ENCODE measurements at regions not wholly inside any gene's neighbourhood (a gene's known extent, or its start where the extent isn't known, plus 50 kb on each side); places are given as distances from the start of the nearest gene placed in this dataset.
"Not testable (repeated sequence)": the region's sequence is repeated elsewhere in the genome, so short reads cannot be mapped to it uniquely, and the experiment has no call there.

DNA sequence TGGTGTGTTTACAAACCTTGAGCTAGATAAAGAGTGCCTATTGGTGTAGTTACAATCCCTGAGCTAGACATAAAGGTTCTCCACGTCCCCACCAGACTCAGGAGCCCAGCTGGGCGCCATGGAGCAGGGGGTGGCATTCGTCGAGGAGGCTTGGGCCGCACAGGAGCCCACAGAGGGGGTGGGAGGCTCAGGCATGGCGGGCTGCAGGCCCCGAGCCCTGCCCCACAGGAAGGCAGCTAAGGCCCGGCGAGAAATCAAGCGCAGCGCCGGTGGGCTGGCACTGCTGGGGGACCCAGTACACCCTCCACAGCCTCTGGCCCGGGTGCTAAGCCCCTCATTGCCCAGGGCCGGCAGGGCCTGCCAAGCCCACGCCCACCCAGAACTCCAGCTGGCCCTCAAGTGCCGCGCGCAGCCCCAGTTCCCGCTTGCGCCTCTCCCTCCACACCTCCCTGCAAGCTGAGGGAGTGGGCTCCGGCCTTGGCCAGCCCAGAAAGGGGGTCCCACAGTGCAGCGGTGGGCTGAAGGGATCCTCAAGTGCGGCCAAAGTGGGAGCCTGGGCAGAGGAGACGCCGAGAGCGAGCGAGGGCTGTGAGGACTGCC lies 562.1 kb upstream of the LUZP2 start:
- not testable (repeated sequence) for ATAC-seq

GRCh38 chr11:23942117-23942815 lies 554.6 kb upstream of the LUZP2 start:
- ATAC-seq, result not testable (repeated sequence)

GRCh38 chr11:23944923-23945322 lies 551.9 kb upstream of the LUZP2 start:
- ATAC-seq, result no peak
- TF ChIP-seq TCF4 (CRISPR knock-in tag; IDR thresholded peaks at IDR 0.05; ENCODE audit: borderline replicate concordance) (no peak), ZFP30 (CRISPR knock-in tag; IDR thresholded peaks at IDR 0.05) (no peak), BACH2 (CRISPR knock-in tag; IDR thresholded peaks at IDR 0.05; ENCODE audit: borderline replicate concordance) (no peak), ESRRG (CRISPR knock-in tag; IDR thresholded peaks at IDR 0.05) (no peak), PPARA (CRISPR knock-in tag; IDR thresholded peaks at IDR 0.05; ENCODE audit: borderline replicate concordance) (no peak), ZNF565 (CRISPR knock-in tag; conservative IDR thresholded peaks at IDR 0.05; ENCODE audit: low read depth) (no peak)

GRCh38 chr11:23947883-23948282 lies 549.0 kb upstream of the LUZP2 start:
- TF ChIP-seq, protein P1, sequence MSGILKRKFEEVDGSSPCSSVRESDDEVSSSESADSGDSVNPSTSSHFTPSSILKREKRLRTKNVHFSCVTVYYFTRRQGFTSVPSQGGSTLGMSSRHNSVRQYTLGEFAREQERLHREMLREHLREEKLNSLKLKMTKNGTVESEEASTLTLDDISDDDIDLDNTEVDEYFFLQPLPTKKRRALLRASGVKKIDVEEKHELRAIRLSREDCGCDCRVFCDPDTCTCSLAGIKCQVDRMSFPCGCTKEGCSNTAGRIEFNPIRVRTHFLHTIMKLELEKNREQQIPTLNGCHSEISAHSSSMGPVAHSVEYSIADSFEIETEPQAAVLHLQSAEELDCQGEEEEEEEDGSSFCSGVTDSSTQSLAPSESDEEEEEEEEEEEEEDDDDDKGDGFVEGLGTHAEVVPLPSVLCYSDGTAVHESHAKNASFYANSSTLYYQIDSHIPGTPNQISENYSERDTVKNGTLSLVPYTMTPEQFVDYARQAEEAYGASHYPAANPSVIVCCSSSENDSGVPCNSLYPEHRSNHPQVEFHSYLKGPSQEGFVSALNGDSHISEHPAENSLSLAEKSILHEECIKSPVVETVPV (CRISPR knock-in tag; IDR thresholded peaks at IDR 0.05), result no peak
- TF ChIP-seq SNAI2 (CRISPR knock-in tag; IDR thresholded peaks at IDR 0.05), result no peak
- TF ChIP-seq, protein P2, sequence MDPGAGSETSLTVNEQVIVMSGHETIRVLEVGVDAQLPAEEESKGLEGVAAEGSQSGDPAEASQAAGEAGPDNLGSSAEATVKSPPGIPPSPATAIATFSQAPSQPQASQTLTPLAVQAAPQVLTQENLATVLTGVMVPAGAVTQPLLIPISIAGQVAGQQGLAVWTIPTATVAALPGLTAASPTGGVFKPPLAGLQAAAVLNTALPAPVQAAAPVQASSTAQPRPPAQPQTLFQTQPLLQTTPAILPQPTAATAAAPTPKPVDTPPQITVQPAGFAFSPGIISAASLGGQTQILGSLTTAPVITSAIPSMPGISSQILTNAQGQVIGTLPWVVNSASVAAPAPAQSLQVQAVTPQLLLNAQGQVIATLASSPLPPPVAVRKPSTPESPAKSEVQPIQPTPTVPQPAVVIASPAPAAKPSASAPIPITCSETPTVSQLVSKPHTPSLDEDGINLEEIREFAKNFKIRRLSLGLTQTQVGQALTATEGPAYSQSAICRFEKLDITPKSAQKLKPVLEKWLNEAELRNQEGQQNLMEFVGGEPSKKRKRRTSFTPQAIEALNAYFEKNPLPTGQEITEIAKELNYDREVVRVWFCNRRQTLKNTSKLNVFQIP (CRISPR knock-in tag; IDR thresholded peaks at IDR 0.05; ENCODE audit: borderline replicate concordance, low read depth), result no peak
- TF ChIP-seq ISL1 (CRISPR knock-in tag; IDR thresholded peaks at IDR 0.05), result no peak
- TF ChIP-seq ARNTL (CRISPR knock-in tag; IDR thresholded peaks at IDR 0.05; ENCODE audit: borderline replicate concordance, low read depth), result no peak
- TF ChIP-seq TCF4 (CRISPR knock-in tag; IDR thresholded peaks at IDR 0.05; ENCODE audit: borderline replicate concordance), result no peak
- TF ChIP-seq, protein P3, sequence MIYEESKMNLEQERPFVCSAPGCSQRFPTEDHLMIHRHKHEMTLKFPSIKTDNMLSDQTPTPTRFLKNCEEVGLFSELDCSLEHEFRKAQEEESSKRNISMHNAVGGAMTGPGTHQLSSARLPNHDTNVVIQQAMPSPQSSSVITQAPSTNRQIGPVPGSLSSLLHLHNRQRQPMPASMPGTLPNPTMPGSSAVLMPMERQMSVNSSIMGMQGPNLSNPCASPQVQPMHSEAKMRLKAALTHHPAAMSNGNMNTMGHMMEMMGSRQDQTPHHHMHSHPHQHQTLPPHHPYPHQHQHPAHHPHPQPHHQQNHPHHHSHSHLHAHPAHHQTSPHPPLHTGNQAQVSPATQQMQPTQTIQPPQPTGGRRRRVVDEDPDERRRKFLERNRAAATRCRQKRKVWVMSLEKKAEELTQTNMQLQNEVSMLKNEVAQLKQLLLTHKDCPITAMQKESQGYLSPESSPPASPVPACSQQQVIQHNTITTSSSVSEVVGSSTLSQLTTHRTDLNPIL (CRISPR knock-in tag; IDR thresholded peaks at IDR 0.05; ENCODE audit: low read depth), result no peak
- TF ChIP-seq BACH2 (CRISPR knock-in tag; IDR thresholded peaks at IDR 0.05; ENCODE audit: borderline replicate concordance), result no peak
- no peak for ATAC-seq

DNA sequence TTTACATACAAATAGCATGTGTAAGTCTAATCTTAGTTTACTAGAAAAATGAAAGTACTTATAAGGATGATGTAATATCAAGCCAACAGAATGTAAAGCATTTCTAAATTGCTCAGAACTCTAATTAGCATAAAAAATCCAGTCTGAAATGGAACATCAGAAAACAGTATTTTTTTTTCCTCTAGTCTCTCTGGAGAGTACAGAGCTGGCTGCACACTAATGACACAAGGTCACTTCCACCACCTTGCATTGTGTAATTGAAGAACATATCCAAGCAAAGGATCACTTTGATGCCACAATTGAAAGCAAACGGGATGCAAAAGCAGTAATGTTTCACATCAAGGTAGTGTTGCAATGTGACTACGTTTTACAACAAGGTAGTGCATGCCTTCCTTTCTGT lies 548.0 kb upstream of the LUZP2 start:
- ATAC-seq, result no peak
- no peak for TF ChIP-seq PPARA (CRISPR knock-in tag; IDR thresholded peaks at IDR 0.05; ENCODE audit: borderline replicate concordance)
- TF ChIP-seq GLIS3 (CRISPR knock-in tag; IDR thresholded peaks at IDR 0.05), result no peak
- no peak for TF ChIP-seq SNAI2 (CRISPR knock-in tag; IDR thresholded peaks at IDR 0.05)
- TF ChIP-seq OSR1 (CRISPR knock-in tag; IDR thresholded peaks at IDR 0.05), result no peak
- TF ChIP-seq, protein P2 (CRISPR knock-in tag; IDR thresholded peaks at IDR 0.05; ENCODE audit: borderline replicate concordance, low read depth), result no peak
- TF ChIP-seq, protein P4, sequence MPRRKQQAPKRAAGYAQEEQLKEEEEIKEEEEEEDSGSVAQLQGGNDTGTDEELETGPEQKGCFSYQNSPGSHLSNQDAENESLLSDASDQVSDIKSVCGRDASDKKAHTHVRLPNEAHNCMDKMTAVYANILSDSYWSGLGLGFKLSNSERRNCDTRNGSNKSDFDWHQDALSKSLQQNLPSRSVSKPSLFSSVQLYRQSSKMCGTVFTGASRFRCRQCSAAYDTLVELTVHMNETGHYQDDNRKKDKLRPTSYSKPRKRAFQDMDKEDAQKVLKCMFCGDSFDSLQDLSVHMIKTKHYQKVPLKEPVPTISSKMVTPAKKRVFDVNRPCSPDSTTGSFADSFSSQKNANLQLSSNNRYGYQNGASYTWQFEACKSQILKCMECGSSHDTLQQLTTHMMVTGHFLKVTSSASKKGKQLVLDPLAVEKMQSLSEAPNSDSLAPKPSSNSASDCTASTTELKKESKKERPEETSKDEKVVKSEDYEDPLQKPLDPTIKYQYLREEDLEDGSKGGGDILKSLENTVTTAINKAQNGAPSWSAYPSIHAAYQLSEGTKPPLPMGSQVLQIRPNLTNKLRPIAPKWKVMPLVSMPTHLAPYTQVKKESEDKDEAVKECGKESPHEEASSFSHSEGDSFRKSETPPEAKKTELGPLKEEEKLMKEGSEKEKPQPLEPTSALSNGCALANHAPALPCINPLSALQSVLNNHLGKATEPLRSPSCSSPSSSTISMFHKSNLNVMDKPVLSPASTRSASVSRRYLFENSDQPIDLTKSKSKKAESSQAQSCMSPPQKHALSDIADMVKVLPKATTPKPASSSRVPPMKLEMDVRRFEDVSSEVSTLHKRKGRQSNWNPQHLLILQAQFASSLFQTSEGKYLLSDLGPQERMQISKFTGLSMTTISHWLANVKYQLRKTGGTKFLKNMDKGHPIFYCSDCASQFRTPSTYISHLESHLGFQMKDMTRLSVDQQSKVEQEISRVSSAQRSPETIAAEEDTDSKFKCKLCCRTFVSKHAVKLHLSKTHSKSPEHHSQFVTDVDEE (CRISPR knock-in tag; IDR thresholded peaks at IDR 0.05), result no peak
- no peak for TF ChIP-seq ISL1 (CRISPR knock-in tag; IDR thresholded peaks at IDR 0.05)
